ENCODE measurements at regions not wholly inside any gene's neighbourhood (a gene's known extent, or its start where the extent isn't known, plus 50 kb on each side); places are given as distances from the start of the nearest gene placed in this dataset.

- ChIA-PET CTCF (interaction anchor here (0.7 kb wide), 1 partner anchor 68 kb away, joined by 3 read pairs; no protein-coding TSS in a partner anchor), POLR2A (no interaction called here)
- DNase-seq (ENCODE audit: extremely low spot score) = no peak
- TF ChIP-seq PKNOX1 (IDR thresholded peaks at IDR 0.05) (no peak), FOXA1 (IDR thresholded peaks at IDR 0.05) (no peak), CTBP1 (IDR thresholded peaks at IDR 0.05; ENCODE audit: borderline replicate concordance) (no peak), SP1 (IDR thresholded peaks at IDR 0.05) (no peak), FOXK2 (IDR thresholded peaks at IDR 0.05) (no peak), LEF1 (IDR thresholded peaks at IDR 0.05; ENCODE audit: borderline replicate concordance) (no peak), NFRKB (IDR thresholded peaks at IDR 0.05) (no peak), FOXM1 (IDR thresholded peaks at IDR 0.05; ENCODE audit: borderline replicate concordance) (no peak)
These were observed 96.3 kb upstream of the ANKRD1 start for GRCh38 chr10:91017198-91017597.

- ChIA-PET CTCF (no interaction called here), POLR2A (no interaction called here)
- TF ChIP-seq FOXA1 (IDR thresholded peaks at IDR 0.05) (no peak), BHLHE40 (IDR thresholded peaks at IDR 0.05; ENCODE audit: borderline replicate concordance) (no peak), SUZ12 (IDR thresholded peaks at IDR 0.05) (no peak), TARDBP (IDR thresholded peaks at IDR 0.05) (no peak)
- no peak for DNase-seq (ENCODE audit: extremely low spot score)
These were observed 101.0 kb upstream of the ANKRD1 start for GRCh38 chr10:91021901-91022300.

GRCh38 chr10:91022390-91022789 is 101.5 kb upstream of the ANKRD1 start:
- CTCF ChIA-PET = interaction anchor here (1.5 kb wide), 1 partner anchor 368 kb away, joined by 4 read pairs; no protein-coding TSS in a partner anchor
- POLR2A ChIA-PET = no interaction called here

GRCh38 chr10:91022924-91023699 is 102.2 kb upstream of the ANKRD1 start:
- no peak for TF ChIP-seq NFRKB (IDR thresholded peaks at IDR 0.05)
- TF ChIP-seq LEF1 (IDR thresholded peaks at IDR 0.05; ENCODE audit: borderline replicate concordance) = no peak
- no peak for TF ChIP-seq SUZ12 (IDR thresholded peaks at IDR 0.05)
- no peak for TF ChIP-seq FOXK2 (IDR thresholded peaks at IDR 0.05)
- no peak for TF ChIP-seq FOXM1 (IDR thresholded peaks at IDR 0.05; ENCODE audit: borderline replicate concordance)
- TF ChIP-seq TARDBP (IDR thresholded peaks at IDR 0.05) = no peak
- no peak for DNase-seq (ENCODE audit: extremely low spot score)
- ChIA-PET CTCF (interaction anchor here (1.5 kb wide), 1 partner anchor 367 kb away, joined by 4 read pairs; no protein-coding TSS in a partner anchor), POLR2A (no interaction called here)

More at GRCh38 chr10:91022390-91022789, 101.5 kb upstream of the ANKRD1 start:
- DNase-seq (ENCODE audit: extremely low spot score) = no peak
- TF ChIP-seq ELF4 (IDR thresholded peaks at IDR 0.05) (no peak), TARDBP (IDR thresholded peaks at IDR 0.05) (no peak), FOXM1 (IDR thresholded peaks at IDR 0.05; ENCODE audit: borderline replicate concordance) (no peak), BHLHE40 (IDR thresholded peaks at IDR 0.05; ENCODE audit: borderline replicate concordance) (no peak), HDGF (IDR thresholded peaks at IDR 0.05; ENCODE audit: borderline replicate concordance) (no peak), NFRKB (IDR thresholded peaks at IDR 0.05) (no peak), ARNT (IDR thresholded peaks at IDR 0.05) (no peak), L3MBTL2 (conservative IDR thresholded peaks at IDR 0.05) (no peak), SP1 (IDR thresholded peaks at IDR 0.05) (no peak), PKNOX1 (IDR thresholded peaks at IDR 0.05) (no peak), SUZ12 (IDR thresholded peaks at IDR 0.05) (no peak), FOXA1 (IDR thresholded peaks at IDR 0.05) (no peak)

- ChIA-PET CTCF (interaction anchor here (1.5 kb wide), 1 partner anchor 366 kb away, joined by 4 read pairs; no protein-coding TSS in a partner anchor), POLR2A (no interaction called here)
- DNase-seq (ENCODE audit: extremely low spot score) = no peak
- TF ChIP-seq FOXM1 (IDR thresholded peaks at IDR 0.05; ENCODE audit: borderline replicate concordance) = no peak
- no peak for TF ChIP-seq LEF1 (IDR thresholded peaks at IDR 0.05; ENCODE audit: borderline replicate concordance)
- no peak for TF ChIP-seq FOXA1 (IDR thresholded peaks at IDR 0.05)
- no peak for TF ChIP-seq BHLHE40 (IDR thresholded peaks at IDR 0.05; ENCODE audit: borderline replicate concordance)
- TF ChIP-seq HDGF (IDR thresholded peaks at IDR 0.05; ENCODE audit: borderline replicate concordance) = no peak
- no peak for TF ChIP-seq PKNOX1 (IDR thresholded peaks at IDR 0.05)
- TF ChIP-seq SUZ12 (IDR thresholded peaks at IDR 0.05) = no peak
These were observed 103.0 kb upstream of the ANKRD1 start for GRCh38 chr10:91023700-91024398.

GRCh38 chr10:91024541-91024940 is 103.7 kb upstream of the ANKRD1 start:
- ChIA-PET CTCF (no interaction called here), POLR2A (no interaction called here)
- no peak for DNase-seq (ENCODE audit: extremely low spot score)
- TF ChIP-seq ELF4 (IDR thresholded peaks at IDR 0.05) = no peak
- TF ChIP-seq HDGF (IDR thresholded peaks at IDR 0.05; ENCODE audit: borderline replicate concordance) = no peak
- no peak for TF ChIP-seq PKNOX1 (IDR thresholded peaks at IDR 0.05)
- TF ChIP-seq BHLHE40 (IDR thresholded peaks at IDR 0.05; ENCODE audit: borderline replicate concordance) = no peak
- no peak for TF ChIP-seq FOXK2 (IDR thresholded peaks at IDR 0.05)
